ENCODE measurements at regions not wholly inside any gene's neighbourhood (a gene's known extent, or its start where the extent isn't known, plus 50 kb on each side); places are given as distances from the start of the nearest gene placed in this dataset.

DNA sequence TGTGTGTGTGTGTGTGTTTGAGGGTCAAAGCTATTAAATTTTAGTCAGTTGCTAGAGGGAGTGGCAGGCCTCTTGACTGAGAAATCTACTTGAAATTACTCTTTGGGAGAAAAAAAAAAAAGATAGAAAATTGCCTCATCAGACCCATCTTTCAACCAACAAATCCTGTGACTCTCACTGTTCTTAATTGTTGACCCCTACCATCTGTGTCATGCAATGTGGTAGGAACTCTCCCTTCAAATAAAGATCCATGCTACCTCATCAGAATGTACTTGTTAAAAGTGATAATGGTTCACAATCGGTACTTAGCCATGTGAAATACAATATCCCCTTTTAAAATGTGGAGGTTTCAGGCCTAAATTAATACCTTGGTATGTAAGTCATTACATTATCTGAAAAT is 670.8 kb upstream of the FANCL start:
- Histone ChIP-seq H3K4me3 (ENCODE audit: low read depth in 2 of 2, low read length in 2 of 2) (no peak overlapping the region), H3K4me1 (ENCODE audit: control insufficient read depth, insufficient read depth, low read length) (no peaks in the 10 kb centered on the region), H3K36me3 (ENCODE audit: control insufficient read depth, insufficient read depth, low read length) (no peaks in the 10 kb centered on the region), H3K27ac (ENCODE audit: low read length) (no peak overlapping the region), H3K27me3 (ENCODE audit: control insufficient read depth, insufficient read depth, low read length) (no peaks in the 10 kb centered on the region), H3K9me3 (ENCODE audit: control insufficient read depth, insufficient read depth, low read depth, low read length) (no peaks in the 10 kb centered on the region)
- CTCF ChIA-PET: no interaction called here
- no peak for ATAC-seq
- in situ Hi-C loops (cut with HindIII; ENCODE audit: low pct_unique_long_range_greater_than_20kb, low sequenced_read_pairs) (no loop called here), intact Hi-C loops (cut with micrococcal nuclease; ENCODE audit: unreplicated experiment) (no loop called here)
- BruUV-seq (replicated peaks): no TSS peak
- TF ChIP-seq POLR2AphosphoS5 (IDR thresholded peaks at IDR 0.05; ENCODE audit: low read depth, low read length) (no peak), SIN3A (IDR thresholded peaks at IDR 0.05; ENCODE audit: borderline replicate concordance, insufficient read depth, low read depth, low read length) (no peak), CTCF (IDR thresholded peaks at IDR 0.05) (no peak), TCF7L2 (IDR thresholded peaks at IDR 0.05; ENCODE audit: low read depth, low read length) (no peak)
- TF ChIP-seq, protein P1, sequence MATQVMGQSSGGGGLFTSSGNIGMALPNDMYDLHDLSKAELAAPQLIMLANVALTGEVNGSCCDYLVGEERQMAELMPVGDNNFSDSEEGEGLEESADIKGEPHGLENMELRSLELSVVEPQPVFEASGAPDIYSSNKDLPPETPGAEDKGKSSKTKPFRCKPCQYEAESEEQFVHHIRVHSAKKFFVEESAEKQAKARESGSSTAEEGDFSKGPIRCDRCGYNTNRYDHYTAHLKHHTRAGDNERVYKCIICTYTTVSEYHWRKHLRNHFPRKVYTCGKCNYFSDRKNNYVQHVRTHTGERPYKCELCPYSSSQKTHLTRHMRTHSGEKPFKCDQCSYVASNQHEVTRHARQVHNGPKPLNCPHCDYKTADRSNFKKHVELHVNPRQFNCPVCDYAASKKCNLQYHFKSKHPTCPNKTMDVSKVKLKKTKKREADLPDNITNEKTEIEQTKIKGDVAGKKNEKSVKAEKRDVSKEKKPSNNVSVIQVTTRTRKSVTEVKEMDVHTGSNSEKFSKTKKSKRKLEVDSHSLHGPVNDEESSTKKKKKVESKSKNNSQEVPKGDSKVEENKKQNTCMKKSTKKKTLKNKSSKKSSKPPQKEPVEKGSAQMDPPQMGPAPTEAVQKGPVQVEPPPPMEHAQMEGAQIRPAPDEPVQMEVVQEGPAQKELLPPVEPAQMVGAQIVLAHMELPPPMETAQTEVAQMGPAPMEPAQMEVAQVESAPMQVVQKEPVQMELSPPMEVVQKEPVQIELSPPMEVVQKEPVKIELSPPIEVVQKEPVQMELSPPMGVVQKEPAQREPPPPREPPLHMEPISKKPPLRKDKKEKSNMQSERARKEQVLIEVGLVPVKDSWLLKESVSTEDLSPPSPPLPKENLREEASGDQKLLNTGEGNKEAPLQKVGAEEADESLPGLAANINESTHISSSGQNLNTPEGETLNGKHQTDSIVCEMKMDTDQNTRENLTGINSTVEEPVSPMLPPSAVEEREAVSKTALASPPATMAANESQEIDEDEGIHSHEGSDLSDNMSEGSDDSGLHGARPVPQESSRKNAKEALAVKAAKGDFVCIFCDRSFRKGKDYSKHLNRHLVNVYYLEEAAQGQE (IDR thresholded peaks at IDR 0.05; ENCODE audit: insufficient read depth in 1 of 2, low read depth in 2 of 2, low read length in 1 of 2): no peak
- DNase-seq (ENCODE audit: low read depth, low spot score): no peak
- POLR2A ChIA-PET: no interaction called here

GRCh38 chr2:58908501-58909154 is 667.5 kb upstream of the FANCL start:
- no peaks in the 10 kb centered on the region for H3K9me3 ChIP-seq (ENCODE audit: control insufficient read depth, insufficient read depth, low read depth, low read length)
- no peak for ATAC-seq
- DNase-seq (ENCODE audit: low read depth, low spot score): no peak
- intact Hi-C loops (cut with micrococcal nuclease; ENCODE audit: unreplicated experiment) (no loop called here), in situ Hi-C loops (cut with HindIII; ENCODE audit: low pct_unique_long_range_greater_than_20kb, low sequenced_read_pairs) (no loop called here)
- TF ChIP-seq, protein P1 (IDR thresholded peaks at IDR 0.05; ENCODE audit: insufficient read depth in 1 of 2, low read depth in 2 of 2, low read length in 1 of 2): no peak
- TF ChIP-seq TCF7L2 (IDR thresholded peaks at IDR 0.05; ENCODE audit: low read depth, low read length): no peak
- no peak for TF ChIP-seq POLR2AphosphoS5 (IDR thresholded peaks at IDR 0.05; ENCODE audit: low read depth, low read length)
- TF ChIP-seq CTCF (IDR thresholded peaks at IDR 0.05): no peak
- TF ChIP-seq SIN3A (IDR thresholded peaks at IDR 0.05; ENCODE audit: borderline replicate concordance, insufficient read depth, low read depth, low read length): no peak
- no peaks in the 10 kb centered on the region for H3K27me3 ChIP-seq (ENCODE audit: control insufficient read depth, insufficient read depth, low read length)
- H3K4me3 ChIP-seq (ENCODE audit: low read depth in 2 of 2, low read length in 2 of 2): no peak overlapping the region
- H3K4me1 ChIP-seq (ENCODE audit: control insufficient read depth, insufficient read depth, low read length): 0 out of 2 replicates have a peak, but pooled peaks cover 3% of the 10 kb centered on the region
- CTCF ChIA-PET: interaction anchor here (0.6 kb wide), 1 partner anchor 1766 kb away, joined by 3 read pairs; no protein-coding TSS in a partner anchor
- POLR2A ChIA-PET: no interaction called here
- no peaks in the 10 kb centered on the region for H3K36me3 ChIP-seq (ENCODE audit: control insufficient read depth, insufficient read depth, low read length)
- no peak overlapping the region for H3K27ac ChIP-seq (ENCODE audit: low read length)
- no TSS peak for BruUV-seq (replicated peaks)
